GM19023 (cell line): ENCODE measurements at regions not wholly inside any gene's neighbourhood (a gene's known extent, or its start where the extent isn't known, plus 50 kb on each side); places are given as distances from the start of the nearest gene placed in this dataset.
"Not testable (repeated sequence)": the region's sequence is repeated elsewhere in the genome, so short reads cannot be mapped to it uniquely, and the experiment has no call there.

Experiments used
- ATAC-seq: cut with Tn5 transposase; IDR thresholded peaks from one replicate; pipeline ENCODE4 v1.9.1; 2021; ENCODE audit warnings: mild to moderate bottlenecking, moderate library complexity; ENCODE audit not compliant: unreplicated experiment

DNA sequence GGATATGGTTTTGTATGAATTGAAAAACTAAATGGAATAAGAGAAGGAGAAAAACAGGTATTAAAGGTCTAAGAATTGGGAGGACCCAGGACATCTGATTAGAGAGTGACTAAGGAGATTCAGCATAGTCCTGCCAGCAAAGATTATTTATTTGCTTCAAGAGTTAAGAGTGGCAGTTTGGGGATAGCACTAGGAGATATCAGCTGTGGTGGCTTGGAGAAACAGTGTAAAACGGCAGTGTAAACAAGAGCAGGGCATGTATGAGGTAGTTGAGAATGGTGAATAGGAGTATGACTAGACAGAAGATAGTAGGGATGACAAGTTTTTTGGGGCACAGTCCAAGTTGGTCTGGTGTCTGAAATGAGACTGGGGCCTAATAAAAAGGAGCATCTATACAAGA lies 730.3 kb downstream of the TRHDE start:
- ATAC-seq = not testable (repeated sequence)

DNA sequence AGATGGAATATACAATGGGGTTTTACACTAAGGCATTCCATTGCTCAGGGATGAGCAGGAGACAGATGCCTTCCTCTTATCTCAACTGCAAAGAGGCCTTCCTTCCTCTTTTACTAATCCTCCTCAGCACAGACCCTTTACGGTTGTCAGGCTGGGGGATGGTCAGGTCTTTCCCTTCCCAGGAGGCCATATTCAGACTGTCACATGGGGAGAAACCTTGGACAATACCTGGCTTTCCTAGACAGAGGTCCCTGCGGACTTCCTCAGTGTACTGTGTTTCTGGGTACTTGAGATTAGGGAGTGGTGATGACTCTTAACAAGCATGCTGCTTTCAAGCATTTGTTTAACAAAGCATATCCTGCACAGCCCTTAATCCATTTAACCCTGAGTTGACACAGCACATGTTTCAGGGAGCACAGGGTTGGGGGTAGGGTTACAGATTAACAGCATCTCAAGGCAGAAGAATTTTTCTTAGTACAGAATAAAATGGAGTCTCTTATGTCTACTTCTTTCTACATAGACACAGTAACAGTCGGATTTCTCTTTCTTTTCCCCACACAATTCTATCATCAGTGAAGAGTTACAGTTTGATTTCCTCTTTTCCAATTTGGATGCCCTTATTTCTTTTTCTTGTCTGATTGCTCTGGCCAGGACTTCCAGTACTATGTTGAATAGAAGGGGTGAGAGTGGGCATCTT lies 737.1 kb downstream of the TRHDE start:
- ATAC-seq = not testable (repeated sequence)

DNA sequence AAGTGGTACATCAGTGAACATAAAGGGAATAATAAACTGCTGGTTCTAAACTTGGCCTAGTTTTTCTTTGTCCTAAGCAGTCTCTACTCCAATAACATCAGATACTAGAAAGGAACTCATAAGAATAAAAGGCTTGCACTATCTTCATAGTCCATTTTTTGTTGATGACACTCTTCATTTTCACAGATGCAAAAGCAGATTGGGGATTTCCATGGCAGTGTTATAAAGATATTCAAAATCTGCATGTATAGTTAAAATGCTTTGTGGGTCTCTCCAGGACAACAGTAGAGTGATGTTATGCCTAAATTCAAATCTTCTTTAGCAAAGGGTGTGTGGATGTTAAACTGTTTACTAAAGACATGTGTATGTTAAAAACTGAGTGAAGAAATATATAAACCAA lies 745.8 kb downstream of the TRHDE start:
- ATAC-seq = no peak

- no peak for ATAC-seq
These were observed 781.7 kb downstream of the TRHDE start for GRCh38 chr12:73053893-73054292.

GRCh38 chr12:73057428-73057827 lies 785.3 kb downstream of the TRHDE start:
- ATAC-seq = no peak

- ATAC-seq = no peak
These were observed 793.7 kb downstream of the TRHDE start for GRCh38 chr12:73065913-73066312.

DNA sequence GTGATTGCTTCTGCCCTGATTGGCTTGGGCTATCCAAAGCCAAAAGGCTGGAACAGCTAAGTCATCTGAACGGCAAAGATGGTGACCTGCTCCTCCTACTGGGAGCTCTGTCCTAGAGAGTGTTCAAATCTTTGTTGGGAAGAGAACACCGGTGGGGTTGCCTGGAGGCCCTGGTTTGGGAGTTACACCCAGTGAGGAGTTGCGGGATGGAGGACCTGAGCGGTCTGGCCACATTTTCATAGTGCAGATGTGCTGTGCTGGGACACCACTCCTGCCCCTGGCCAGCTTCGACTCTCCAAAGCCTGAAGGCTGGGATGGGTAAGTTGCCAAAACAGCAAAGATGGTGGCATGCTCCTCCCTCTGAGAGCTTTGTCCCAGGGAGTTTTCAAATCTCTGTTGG lies 795.4 kb downstream of the TRHDE start:
- no peak for ATAC-seq

GRCh38 chr12:73072214-73072613 lies 800.0 kb downstream of the TRHDE start:
- ATAC-seq = no peak

- no peak for ATAC-seq
These were observed 804.6 kb downstream of the TRHDE start for GRCh38 chr12:73076760-73077159.

- no peak for ATAC-seq
These were observed 811.6 kb downstream of the TRHDE start for GRCh38 chr12:73083736-73084135.

DNA sequence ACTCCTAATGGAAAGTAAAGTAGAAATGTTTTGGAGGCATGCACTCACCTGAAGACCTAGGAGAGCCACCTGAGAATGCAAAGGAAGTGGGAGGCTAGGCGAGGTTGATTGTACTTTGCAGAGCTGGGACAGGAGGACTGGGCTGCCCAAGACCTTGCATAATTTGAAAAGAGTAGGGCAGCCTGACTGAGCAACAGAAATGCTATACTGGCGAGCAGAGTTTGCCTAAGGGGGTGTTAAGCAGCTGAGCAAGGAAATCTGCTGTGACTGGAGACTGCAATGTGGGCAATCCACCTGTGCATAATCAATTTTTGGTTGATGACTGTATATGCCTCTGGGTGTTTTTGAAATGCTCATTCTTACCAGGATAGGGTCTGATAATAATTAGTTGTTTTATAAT lies 834.1 kb downstream of the TRHDE start:
- no peak for ATAC-seq

- ATAC-seq = no peak
These were observed 834.7 kb downstream of the TRHDE start for GRCh38 chr12:73106896-73107295.

GRCh38 chr12:73110816-73111215 lies 838.6 kb downstream of the TRHDE start:
- no peak for ATAC-seq

DNA sequence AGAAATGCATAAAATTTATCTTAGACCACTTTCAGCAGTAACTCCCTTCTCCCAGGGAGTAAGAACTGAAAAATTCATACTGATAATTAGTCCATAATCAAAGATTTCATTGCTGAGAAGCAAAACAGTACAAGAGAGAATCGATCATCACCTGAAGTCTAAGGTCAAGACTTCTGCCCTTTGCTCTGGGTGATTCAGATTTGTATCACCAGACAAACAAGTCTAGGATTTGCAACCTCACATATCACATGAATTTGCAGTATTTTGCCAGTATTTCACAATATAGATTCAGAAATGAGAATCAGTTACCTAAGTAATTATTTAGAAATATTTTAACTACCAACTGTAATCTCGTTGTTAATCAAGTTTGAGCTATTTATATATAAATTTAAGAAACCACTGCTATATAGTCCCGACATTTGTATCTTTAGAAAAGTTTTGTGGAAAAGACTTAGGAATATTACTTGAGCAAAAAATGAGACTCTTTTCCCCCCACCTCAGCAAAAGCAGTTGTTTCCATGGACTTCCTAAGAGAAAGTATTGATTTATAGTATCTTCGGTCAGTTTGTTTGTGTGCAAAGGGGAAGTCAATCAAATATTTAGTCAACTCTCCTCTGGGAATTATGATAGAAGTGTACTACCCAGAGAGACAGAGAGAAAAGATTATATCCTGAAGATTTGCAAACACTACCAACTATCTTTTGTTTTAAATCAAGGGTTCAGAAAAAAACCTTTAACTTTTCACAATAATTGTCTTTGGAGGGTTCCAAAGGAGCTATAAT lies 840.1 kb downstream of the TRHDE start:
- no peak for ATAC-seq

DNA sequence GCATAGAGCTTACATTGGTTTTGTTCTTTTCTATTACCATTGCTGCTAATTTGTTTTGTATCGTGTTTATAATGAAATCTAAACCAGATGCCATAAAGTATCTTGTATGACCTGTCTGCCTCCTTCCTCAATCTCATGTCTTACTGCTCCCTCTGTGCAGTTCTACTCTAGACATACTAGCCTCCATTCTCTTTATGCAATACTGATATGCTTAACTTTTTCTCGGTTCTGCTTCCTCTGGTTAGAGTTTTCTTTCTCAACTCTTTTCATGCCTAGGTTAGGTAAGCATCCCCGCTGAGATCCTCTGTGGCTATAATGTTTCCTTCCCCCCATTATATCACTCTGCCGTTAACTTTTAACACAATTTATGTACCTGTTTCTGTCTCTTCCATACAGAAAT lies 852.3 kb downstream of the TRHDE start:
- no peak for ATAC-seq

DNA sequence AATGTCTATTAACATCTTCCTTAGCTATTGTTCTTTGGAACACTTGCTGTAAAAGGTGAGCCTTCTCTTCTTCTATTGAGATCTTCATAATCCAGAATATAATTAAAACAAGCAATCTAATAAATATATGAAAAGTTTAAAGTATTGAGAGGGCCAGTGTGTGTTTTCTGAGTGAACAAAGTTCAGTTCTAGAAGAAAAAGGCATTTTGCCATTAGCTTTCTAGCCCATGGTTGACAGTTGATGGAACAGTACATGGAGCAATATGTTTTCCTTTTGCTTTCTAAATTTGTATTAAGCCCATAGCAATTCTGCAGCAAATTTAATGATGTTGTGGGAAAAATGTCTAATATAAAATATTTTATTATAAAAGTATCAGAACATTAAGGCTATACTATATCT lies 853.0 kb downstream of the TRHDE start:
- ATAC-seq = no peak

DNA sequence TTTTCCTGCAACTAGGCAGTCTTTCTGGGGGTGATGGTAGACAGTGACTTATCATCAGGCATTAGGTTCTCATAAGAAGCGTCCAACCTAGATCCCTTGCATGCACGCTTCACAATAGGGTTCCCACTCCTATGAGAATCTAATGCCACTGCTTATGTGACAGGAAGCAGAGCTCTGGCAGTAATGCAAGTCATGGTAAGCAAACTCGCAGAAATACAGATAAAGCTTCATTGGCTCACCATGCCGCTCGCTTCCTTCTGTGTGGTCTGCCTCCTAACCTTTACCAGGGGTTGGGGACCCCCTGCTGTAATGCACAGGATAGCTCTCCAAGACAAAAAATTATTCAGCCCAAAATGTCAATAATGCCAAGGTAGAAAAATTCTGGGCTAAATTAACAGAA lies 864.2 kb downstream of the TRHDE start:
- no peak for ATAC-seq

DNA sequence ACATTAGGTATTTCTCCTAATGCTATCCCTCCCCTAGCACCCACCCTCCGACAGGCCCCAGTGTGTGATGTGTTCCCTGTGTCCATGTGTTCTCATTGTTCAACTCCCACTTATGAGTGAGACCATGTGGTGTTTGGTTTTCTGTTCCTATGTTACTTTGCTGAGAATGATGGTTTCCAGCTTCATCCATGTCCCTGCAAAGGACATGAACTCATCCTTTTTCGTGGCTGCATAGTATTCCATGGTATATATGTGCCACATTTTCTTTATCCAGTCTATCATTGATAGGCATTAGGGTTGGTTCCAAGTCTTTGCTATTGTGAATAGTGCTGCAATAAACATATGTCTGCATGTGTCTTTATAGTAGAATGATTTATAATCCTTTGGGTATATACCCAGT lies 867.5 kb downstream of the TRHDE start:
- ATAC-seq = not testable (repeated sequence)

DNA sequence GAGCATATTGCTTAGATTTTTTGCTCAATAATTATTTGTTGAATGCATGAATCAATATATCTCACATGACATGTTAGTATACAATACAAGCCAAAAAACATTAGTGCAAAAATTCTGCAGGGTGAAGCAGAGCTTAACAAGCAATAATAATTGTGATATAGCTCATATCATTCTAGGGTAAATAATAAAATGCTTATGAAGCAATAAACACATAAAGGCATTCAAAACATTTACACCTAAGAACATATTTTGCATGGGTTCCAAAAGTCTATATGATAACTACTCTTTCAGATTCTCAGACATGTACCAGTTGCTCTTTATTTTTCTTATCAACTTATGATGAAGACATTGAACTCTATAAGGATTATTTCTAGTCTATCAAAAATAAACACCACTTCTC lies 886.2 kb downstream of the TRHDE start:
- ATAC-seq = no peak

DNA sequence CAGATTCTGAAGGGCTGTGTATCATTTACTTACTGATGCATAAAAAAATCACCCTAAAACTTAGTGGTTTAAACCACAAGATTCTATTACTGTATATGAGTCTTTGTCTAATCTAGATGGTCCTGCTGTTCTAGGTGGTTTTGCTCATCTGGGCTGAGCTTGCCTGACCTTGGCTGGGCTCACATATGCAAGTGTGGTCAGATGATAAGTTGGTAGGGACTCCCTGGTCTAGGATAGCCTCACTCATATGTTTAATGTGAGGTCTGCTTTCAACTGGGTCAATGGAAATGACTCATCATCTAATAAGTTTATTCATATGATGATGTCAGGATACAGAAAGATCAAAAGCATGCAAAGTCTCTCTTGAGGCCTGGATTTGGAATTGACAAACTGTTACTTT lies 887.8 kb downstream of the TRHDE start:
- no peak for ATAC-seq

GRCh38 chr12:73161970-73162369 lies 889.8 kb downstream of the TRHDE start:
- ATAC-seq = no peak

GRCh38 chr12:73180734-73181133 lies 908.6 kb downstream of the TRHDE start:
- no peak for ATAC-seq

GRCh38 chr12:73181244-73181643 lies 909.1 kb downstream of the TRHDE start:
- ATAC-seq = no peak
